NCI-H226 (cell line): ENCODE measurements at regions not wholly inside any gene's neighbourhood (a gene's known extent, or its start where the extent isn't known, plus 50 kb on each side); places are given as distances from the start of the nearest gene placed in this dataset.

ENCODE experiments used
- DNase-seq: peaks from one replicate; pipeline ENCODE4 v3.0.0-alpha.2; 2015

GRCh38 chr4:96839441-96839840, 999.5 kb downstream of the PDHA2 start:
- no peak for DNase-seq

GRCh38 chr4:96841801-96842200, 1001.9 kb downstream of the PDHA2 start:
- DNase-seq, result no peak

GRCh38 chr4:96844858-96845490, 1005.1 kb downstream of the PDHA2 start:
- DNase-seq, result peak; percentile 28

- DNase-seq, result no peak
Observed at GRCh38 chr4:96845819-96846218, 1005.9 kb downstream of the PDHA2 start.

- no peak for DNase-seq
Observed at GRCh38 chr4:96874657-96875056, 1034.8 kb downstream of the PDHA2 start.

- no peak for DNase-seq
Observed at GRCh38 chr4:96879527-96879926, 1039.6 kb downstream of the PDHA2 start.

GRCh38 chr4:96887857-96888256, 1048.0 kb downstream of the PDHA2 start:
- no peak for DNase-seq

GRCh38 chr4:96894621-96895020, 1054.7 kb downstream of the PDHA2 start:
- no peak for DNase-seq

GRCh38 chr4:96895826-96896225, 1055.9 kb downstream of the PDHA2 start:
- DNase-seq, result no peak

- DNase-seq, result no peak
Observed at GRCh38 chr4:96912716-96913115, 1072.8 kb downstream of the PDHA2 start.

- peak; percentile 86 for DNase-seq
Observed at GRCh38 chr4:96913441-96914080, 1073.7 kb downstream of the PDHA2 start.

- no peak for DNase-seq
Observed at GRCh38 chr4:96916711-96917110, 1076.8 kb downstream of the PDHA2 start.

- no peak for DNase-seq
Observed at GRCh38 chr4:96936886-96937285, 1097.0 kb downstream of the PDHA2 start.

GRCh38 chr4:96946552-96946951, 1106.7 kb downstream of the PDHA2 start:
- no peak for DNase-seq

- no peak for DNase-seq
Observed at GRCh38 chr4:96952610-96953009, 1112.7 kb downstream of the PDHA2 start.

GRCh38 chr4:96955226-96955625, 1115.3 kb downstream of the PDHA2 start:
- no peak for DNase-seq

GRCh38 chr4:96955691-96956090, 1115.8 kb downstream of the PDHA2 start:
- no peak for DNase-seq

GRCh38 chr4:96969455-96969854, 1129.6 kb downstream of the PDHA2 start:
- no peak for DNase-seq

- no peak for DNase-seq
Observed at GRCh38 chr4:96972920-96973319, 1133.0 kb downstream of the PDHA2 start.

GRCh38 chr4:96974295-96974694, 1134.4 kb downstream of the PDHA2 start:
- no peak for DNase-seq

GRCh38 chr4:96983830-96984229, 1143.9 kb downstream of the PDHA2 start:
- no peak for DNase-seq

GRCh38 chr4:96986816-96987215, 1146.9 kb downstream of the PDHA2 start:
- DNase-seq, result no peak

GRCh38 chr4:96991083-96991482, 1151.2 kb downstream of the PDHA2 start:
- no peak for DNase-seq

- no peak for DNase-seq
Observed at GRCh38 chr4:96992443-96992842, 1150.8 kb downstream of the STPG2 start.

GRCh38 chr4:96993560-96993959, 1149.7 kb downstream of the STPG2 start:
- DNase-seq, result no peak
